GM12874 (cell line): ENCODE measurements at regions not wholly inside any gene's neighbourhood (a gene's known extent, or its start where the extent isn't known, plus 50 kb on each side); places are given as distances from the start of the nearest gene placed in this dataset.

Source experiments
- CTCF ChIP-seq: IDR thresholded peaks from 2 replicates; pipeline ENCODE4 v1.5.1; 2011; ENCODE audit warnings: low read depth, mild to moderate bottlenecking, control low read depth, low read length, moderate library complexity; ENCODE audit not compliant: insufficient read depth

- TF ChIP-seq CTCF, result no peak
These were observed 338.0 kb upstream of the MAF start for GRCh38 chr16:79938575-79938974.

- TF ChIP-seq CTCF, result no peak
These were observed 333.1 kb upstream of the MAF start for GRCh38 chr16:79933603-79934002.

GRCh38 chr16:79932572-79932971, 332.0 kb upstream of the MAF start:
- TF ChIP-seq CTCF, result no peak

- TF ChIP-seq CTCF, result no peak
These were observed 331.2 kb upstream of the MAF start for GRCh38 chr16:79931721-79932120.

GRCh38 chr16:79929260-79929965, 328.9 kb upstream of the MAF start:
- TF ChIP-seq CTCF, result no peak

- no peak for TF ChIP-seq CTCF
These were observed 327.8 kb upstream of the MAF start for GRCh38 chr16:79928142-79928873.

GRCh38 chr16:79926451-79927205, 326.1 kb upstream of the MAF start:
- no peak for TF ChIP-seq CTCF
